Stimulated activated CD8-positive, alpha-beta memory T cell treated with anti-CD3 and anti-CD28 coated beads, Interleukin-15, amount 100 ng/mL, for 4 hours (primary cell): ENCODE measurements at regions not wholly inside any gene's neighbourhood (a gene's known extent, or its start where the extent isn't known, plus 50 kb on each side); places are given as distances from the start of the nearest gene placed in this dataset.
"Not testable (repeated sequence)": the region's sequence is repeated elsewhere in the genome, so short reads cannot be mapped to it uniquely, and the experiment has no call there.

Experiments used
- DNase-seq, 2 donors: peaks; one replicate each; pipeline ENCODE4 v3.0.0-alpha.2; 2020; ENCODE audit warnings: low read depth in 2 of 2

DNA sequence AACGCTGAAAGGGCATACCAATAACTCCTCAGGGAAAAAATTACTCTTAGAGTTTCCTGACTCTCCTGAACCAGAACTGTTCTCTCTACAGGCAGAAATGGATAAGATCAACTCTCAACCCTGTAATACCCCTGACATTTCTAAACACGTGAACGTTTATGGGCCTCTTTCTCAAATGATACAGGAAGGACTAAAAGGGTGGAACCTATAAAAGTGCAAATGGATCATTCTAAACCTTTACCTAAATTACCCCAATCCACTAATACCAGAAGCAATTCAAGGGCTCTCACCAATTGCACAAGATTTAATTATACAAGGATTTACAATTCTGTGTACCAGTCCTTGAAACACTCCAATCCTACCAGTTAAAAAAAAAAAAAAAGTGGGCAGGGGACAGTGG, 98.0 kb upstream of the FAM174B start:
- no peak for DNase-seq

DNA sequence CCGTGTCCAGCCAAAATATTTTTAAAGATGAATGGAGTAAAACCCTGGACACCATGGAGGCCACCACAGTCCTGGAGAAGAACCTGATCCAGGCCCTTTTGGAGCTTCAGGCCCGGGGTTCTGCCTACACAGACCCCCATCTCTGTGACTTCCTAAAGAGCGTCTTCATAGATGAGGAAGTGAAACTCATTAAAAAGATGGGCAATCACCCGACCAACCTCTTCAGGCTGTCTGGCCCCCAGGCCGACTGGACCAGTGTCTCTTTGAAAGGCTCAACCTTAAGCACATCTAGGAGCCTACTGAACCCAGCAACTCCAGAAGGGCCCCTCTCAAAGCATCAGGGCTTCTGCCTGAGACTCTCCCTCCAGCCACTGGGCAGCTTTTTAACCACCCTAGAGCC, 107.9 kb upstream of the FAM174B start:
- DNase-seq, result no peak

DNA sequence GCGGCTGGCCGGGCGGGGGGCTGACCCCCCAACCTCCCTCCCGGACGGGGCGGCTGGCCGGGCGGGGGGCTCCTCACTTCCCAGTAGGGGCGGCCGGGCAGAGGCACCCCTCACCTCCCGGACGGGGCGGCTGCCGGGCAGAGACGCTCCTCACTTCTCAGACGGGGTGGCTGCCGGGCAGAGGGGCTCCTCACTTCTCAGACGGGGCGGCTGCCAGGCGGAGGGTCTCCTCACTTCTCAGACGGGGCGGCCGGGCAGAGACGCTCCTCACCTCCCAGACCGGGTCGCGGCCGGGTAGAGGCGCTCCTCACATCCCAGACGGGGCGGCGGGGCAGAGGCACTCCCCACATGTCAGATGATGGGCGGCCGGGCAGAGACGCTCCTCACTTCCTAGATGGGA, 112.6 kb upstream of the FAM174B start:
- not testable (repeated sequence) for DNase-seq

DNA sequence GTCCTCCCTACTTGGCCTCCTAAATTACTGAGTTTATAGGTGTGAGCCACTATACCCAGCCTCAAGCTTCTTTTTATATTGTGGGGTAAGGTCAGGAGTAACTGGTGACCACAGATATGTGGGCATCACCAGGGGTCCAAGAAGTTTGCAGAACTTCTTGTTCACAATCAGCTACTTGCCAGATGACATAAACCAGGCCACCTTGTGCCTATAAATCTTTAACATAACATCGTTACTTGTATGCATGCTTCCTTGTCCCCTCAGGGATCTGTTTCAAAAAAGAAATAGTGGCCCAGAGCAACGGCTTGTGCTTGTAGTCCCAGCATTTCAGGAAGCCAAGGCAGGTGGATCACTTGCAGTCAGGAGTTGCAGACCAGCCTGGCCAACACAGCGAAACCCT, 115.1 kb upstream of the FAM174B start:
- no peak for DNase-seq

DNA sequence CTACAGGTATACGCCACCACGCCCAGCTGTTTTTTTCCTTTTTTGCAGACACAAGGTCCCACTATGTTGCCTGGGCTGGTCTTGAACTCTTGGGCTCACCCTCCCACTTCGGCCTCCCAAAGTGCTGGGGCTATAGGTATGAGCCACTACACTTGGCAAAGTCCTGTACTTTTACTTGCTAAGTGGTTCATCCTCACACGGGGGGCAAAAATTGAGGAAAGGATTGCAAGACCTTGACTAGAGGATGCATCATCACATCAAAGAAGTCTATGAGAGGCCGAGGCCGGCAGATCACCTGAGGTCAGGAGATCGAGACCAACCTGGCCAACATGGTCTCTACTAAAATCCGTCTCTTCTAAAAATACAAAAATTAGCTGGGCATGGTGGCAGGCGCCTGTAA, 116.5 kb upstream of the FAM174B start:
- no peak for DNase-seq

DNA sequence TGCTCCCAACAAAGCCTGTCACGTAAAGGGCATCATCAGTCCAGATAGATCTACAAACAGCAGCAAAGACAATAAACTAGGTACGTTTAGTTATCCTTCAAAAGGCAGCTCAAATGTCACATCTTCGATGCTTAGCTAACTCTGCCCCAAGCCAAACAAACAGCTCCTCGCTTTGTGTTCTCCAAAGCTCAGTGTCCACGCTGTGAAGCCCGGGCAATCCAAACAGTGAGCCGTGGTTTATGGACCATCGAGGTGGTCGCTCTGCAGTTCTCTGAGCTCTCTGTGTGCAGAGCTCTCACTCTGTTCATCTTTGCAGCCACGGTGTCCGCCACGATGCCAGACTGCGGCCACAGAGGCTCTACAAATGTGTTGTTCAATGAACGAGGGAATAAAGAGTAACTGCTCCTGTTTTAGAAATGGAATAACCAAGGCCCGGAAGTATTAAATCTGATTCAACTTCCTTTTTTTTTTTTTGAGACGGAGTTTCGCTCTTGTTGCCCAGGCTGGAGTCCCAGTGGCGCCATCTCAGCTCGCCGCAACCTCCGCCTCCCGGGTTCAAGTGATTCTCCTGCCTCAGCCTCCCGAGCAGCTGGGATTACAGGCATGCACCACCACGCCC, 117.2 kb upstream of the FAM174B start:
- no peak for DNase-seq

DNA sequence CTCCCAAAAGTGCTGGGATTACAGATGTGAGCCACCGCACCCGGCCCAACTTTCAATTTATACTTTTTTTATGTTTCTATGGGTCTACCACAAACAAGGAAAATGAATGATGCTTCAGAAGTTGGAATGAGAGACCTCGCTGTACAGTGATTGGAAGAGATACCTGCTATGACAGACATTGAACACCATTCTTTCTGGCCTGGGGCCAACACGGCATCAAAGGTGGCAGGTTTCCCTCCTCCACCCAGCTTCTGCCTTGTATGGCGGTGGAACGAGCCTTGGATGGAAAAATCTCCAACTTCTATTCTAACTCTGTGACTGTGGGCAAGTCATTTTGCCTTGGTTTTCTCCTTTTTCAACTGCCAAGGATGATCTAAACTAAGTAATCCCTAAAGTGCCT, 117.8 kb upstream of the FAM174B start:
- DNase-seq, result no peak

DNA sequence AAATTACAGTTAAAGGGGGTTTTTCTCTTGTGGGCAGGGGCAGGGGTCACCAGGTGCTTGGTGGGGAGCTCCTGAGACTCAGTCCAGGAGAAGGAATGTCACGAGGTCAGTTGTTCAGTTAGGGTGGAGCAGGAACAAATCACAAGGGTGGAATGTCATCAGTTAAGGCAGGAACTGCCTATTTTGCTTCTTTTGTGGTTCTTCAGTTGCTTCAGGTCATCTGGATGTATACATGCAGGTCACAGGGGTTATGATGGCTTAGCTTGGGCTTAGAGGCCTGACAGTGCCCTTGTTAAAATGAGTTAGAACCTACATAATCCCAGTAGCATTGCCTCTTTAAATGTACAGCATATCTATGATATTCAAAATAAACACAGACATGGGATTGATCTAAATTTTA, 120.2 kb upstream of the CHD2 start:
- DNase-seq, result no peak

DNA sequence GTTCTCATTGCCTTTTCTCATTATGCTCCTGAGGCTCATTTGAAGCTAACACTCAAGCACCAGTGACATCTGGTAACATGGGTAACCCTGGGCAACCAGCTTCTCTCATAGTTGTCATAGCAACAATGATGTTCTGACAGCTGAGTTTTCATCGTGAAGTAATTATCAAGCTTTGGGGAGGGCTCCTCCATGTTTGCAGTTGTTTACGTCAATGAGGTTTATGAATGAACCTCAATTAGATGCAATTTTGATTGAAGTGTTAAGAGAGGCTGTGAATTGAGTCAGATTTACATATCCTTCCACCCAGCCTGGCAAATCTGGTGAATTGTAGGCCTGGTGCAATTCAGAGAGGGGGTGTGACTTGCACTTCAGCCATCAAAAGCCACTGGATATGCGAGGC, 119.3 kb upstream of the CHD2 start:
- no peak for DNase-seq

DNA sequence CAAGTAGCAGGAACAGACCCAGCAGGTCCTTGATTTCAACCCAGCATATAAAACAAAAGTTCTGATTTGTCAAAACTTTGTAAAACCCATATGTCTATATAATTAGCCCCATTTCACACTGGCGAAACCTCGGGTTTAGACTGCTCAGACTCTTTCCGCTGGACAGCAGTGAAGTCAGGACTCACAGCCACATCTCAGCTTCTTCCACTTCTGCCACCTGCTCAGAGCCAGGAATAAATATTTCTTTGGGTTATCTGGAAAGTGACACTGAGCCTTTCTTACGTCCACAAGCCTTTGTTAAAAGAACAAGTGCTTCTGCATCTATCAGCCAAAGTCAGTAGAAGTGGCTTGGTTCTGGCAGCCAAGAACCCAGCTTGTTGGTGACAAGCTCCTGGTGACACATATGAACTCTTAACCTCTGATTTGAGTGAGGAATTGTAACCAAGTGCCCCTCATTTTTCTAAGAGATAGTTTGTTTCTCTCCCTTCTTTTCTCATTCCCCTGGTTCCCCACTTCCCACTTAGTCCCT, 118.1 kb upstream of the CHD2 start:
- no peak for DNase-seq

DNA sequence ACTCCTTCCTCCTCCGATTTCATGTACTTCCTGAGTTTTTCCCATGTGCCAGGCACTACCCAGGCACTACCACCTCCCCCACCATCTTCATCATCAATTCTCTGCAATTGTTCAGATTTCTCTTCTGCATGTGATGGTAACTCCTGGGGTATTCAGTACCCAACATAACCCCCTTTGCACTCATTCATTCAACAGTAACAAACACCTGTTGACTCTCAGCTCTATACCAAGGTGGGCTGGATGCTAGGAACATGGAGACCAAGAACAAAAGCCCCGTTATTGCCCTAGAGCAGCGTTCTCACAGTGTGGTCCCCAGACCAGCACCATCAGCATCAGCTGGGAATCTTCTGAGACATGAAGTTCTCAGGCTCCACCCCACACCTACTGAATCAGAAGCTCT, 113.0 kb upstream of the CHD2 start:
- no peak for DNase-seq

DNA sequence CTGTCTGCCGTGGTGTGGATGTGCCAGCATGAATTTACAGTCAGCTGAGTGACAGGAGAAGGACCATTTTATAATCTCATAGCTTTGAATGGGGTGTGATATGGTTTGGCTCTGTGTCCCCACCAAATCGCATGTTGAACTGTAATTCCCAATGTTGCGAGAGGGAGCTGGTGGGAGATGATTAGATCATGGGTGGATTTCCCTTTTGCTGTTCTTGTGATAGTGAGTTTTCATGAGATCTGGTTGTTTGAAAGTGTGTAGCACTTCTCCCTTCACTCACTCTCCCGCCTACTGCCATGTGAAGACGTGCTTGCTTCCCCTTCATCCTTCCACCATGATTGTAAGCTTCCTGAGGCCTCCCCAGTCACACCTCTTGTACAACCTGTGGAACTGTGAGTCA, 111.9 kb upstream of the CHD2 start:
- no peak for DNase-seq

DNA sequence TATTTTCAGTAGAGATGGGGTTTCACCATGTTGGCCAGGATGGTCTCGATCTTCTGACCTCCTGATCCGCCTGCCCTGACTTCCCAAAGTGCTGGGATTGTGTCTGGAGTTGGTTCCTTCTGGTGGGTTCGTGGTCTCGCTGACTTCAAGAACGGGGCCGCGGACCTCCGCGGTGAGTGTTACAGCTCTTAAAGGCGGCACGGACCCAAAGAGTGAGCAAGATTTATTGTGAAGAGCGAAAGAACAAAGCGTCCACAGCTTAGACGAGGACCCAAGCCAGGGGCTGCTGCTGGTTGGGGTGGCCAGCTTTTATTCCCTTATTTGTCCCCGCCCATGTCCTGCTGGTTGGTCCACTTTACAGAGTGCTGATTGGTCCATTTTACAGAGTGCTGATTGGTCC, 111.3 kb upstream of the CHD2 start:
- DNase-seq, result not testable (repeated sequence)

DNA sequence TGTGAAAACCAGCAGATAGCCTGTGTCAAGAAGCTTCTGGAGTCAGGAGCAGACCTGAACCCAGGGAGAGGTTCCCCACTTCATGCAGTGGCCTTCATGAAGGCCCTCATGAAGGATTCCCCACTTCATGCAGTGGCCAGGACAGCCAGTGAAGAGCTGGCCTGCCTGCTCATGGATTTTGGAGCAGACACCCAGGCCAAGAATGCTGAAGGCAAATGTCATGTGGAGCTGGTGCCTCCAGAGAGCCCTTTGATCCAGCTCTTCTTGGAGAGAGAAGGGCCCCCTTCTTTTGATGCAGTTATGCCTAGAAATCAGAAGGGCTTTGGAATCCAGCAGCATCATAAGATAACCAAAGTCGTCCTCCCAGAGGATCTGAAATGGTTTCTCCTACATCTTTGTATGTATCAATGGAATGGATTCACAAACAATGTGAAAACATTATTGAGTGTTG, 103.9 kb upstream of the CHD2 start:
- DNase-seq, result no peak

DNA sequence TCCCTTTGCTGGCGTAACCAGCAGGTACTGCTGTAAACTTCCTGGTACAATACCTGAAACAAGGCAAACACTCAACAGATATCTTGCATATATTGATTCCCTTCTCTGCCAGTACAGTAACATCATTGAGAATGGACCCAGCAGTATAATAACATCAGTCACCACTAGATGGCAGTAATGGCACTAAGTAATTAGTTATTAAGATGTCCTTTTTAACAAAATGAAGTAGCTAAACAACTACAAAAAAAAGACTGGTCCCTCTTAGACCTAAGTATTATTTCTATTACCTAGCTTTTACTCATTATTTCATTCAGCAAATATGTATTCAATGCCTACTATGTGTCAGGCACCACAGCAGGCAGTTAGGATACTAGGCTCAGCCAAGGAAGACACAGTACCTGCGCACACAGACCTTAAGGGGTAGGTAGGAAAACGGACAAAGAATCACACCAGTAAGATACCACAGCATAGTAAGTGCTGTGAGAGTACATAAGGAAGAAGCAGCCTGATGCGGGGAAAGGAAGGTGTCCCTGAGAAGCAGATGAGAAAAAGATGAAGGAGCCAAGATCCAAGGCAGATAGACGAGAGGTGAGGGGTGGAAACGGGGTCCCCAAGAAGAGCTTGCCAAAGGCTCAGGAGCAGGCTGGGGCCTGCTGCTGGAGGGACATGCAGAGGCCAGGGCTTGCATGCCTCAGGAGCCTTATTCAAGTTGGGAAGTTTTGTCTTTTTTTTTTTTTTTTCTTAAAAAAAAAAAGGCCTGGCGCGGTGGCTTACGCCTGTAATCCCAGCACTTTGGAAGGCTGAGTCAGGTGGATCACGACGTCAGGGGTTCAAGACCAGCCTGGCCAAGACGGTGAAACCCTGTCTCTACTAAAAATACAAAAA, 102.7 kb upstream of the CHD2 start:
- no peak for DNase-seq

DNA sequence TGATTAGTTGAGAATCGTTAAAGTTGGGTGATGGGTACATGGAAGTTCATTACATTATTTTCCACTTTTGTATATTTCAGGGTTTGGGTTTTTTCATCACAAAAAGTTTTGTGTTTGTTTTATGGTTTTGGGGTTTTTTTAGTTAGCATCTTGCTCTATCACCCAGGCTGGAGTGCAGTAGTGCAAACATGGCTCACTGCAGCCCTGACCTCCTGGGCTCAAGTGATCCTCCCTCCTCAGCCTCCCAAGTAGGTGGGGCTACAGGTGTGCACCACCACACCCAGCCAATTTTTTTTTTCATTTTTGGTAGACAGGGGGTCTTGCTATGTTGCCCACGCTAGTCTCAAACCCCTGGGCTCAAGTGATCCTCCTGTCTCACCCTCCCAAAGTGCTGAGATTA, 100.1 kb upstream of the CHD2 start:
- DNase-seq, result no peak

DNA sequence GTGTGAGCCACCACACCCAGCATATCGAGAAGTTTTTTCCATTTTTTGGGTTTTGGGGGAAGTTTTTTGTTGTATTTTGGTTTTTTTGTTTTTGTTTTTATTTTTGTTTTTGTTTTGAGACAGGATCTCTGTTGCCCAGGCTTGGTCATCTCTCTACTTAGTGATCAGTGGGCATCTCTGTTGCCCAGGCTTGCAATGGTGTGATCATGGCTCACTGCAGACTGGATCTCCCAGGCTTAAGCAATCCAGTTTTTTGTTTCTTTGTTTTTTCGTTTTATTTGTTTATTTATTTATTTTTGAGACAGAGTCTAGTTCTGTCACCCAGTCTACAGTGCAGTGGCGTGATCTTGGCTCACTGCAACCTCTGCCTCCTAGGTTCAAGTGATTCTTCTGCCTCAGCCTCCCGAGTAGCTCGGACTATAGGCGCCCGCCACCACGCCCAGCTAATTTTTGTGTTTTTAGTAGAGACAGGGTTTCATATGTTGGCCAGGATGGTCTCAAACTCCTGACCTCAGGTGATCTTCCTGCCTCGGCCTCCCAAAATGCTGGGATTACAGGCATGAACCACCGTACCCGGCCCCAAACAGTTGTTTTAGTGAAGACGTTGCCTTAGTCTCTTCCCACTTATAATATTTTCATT, 99.6 kb upstream of the CHD2 start:
- DNase-seq, result not testable (repeated sequence)

DNA sequence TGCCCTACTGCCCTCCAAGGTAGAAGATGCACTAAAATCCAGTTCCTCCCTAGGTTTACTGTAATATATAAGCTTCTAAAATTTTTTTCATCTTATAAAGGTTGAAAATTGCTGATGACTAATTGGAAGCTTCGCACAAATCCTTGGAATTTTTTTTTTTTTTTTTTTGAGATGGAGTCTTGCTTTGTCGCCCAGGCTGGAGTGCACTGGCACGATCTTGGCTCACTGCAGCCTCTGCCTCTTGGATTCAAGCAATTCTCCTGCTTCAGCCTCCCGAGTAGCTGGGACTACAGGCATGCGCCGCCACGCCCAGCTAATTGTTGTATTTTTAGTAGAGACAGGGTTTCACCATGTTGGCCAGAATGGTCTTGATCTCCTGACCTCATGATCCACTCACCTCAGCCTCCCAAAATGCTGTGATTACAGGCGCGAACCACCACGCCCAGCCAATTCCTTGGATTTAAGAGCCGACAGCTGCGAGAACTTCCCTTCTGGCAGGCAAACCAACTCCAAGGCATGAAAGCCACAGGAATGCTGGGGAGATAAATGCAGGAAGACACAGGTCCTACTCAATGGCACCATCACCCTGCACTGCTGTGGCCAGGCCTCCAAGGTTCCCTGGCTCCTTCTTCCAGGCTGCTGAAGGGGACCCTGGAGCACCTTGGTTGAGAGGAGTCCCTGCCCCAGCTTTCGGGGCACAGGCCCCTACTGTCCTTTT, 98.9 kb upstream of the CHD2 start:
- not testable (repeated sequence) for DNase-seq

DNA sequence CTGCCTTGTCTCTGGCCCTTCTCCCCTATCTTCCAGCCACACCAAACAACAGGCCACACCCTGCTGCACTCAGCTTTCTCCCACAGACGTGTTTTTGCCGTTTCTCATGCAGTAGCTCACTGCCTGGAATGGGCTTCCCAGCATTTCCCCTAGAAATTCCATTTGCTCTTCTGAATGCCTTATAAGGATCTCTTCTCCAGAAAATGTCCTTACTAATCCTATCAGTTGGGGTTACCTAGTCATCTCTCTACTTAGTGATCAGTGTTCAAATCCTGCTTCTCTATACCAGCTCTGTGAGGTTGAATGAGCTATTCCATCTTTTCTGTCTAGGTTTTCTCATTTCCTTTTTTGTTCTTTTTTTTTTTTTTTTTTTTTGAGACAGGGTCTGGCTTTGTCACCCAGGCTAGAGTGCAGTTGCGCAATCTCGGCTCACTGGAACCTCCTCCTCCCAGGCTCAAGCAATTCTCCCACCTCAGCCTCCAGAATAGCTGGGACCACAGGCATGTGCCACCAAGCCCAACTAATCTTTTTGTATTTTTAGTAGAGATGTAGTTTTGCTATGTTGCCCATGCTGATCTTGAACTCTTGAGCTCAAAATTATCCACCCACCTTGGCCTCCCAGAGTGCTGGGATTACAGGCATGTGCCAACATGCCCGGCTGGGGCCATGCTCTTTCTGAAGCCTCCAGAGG, 98.2 kb upstream of the CHD2 start:
- no peak for DNase-seq

DNA sequence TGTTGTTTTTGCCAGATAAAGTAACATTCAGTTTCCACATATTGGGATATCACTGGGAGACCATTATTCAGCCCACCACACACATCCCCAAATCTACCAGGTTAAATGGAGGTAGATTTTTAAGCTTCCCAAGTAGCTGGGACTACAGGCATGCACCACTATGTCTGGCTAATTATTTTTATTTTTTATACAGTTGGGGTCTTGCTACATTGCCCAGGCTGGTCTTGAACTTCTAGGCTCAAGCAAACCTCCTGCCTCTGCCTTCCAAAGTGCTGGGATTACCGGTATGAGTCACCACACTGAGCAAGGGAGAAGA, 96.6 kb upstream of the CHD2 start:
- DNase-seq, result no peak

DNA sequence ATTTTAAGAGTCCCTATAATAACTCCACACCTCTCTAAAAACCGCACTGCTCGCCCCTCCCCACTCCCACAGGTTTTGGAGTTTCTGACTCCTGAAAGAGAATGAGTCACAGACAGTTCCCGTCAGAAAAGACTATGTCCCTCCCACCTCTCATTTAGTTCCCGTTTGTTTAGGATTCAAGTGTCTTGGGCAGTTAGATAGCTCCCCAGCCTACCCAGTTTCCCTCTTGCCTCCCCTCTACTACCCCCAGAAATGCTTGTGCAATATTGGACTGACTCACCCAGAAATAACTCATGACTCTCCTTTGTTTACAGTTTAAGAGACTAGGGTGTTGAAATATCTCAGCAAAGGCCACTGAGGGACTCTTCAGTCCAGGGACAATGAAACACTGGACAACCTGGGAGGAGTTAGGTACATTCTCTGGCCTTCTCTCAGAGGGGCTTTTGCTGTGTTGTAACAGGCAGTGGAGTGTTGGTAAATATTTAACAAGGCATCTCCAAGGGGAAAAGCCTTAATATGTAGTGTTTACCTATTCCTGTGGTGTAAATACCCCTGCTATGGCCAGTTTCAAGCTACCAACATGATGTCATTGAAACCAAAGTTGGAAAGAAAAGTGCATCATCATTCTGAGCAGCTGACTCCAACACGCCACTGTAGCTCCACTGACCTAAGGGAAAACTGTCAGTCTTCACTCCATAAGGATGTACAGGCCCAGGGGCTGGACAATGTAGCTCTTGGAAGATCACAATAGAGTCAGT, 96.1 kb upstream of the CHD2 start:
- peak; percentile 12 to 64 for DNase-seq
